Mammary epithelial cell (primary cell): ENCODE measurements at regions not wholly inside any gene's neighbourhood (a gene's known extent, or its start where the extent isn't known, plus 50 kb on each side); places are given as distances from the start of the nearest gene placed in this dataset.

Experiments
- EZH2 ChIP-seq: IDR thresholded peaks from 2 replicates; pipeline ENCODE4 v1.6.1; 2012; ENCODE audit warnings: low read length, inconsistent platforms, borderline replicate concordance
- TF ChIP-seq, protein P1 (sequence below), 2 donors: IDR thresholded peaks in 1 of 2; conservative IDR thresholded peaks in 1 of 2; 2 replicates each; pipeline ENCODE4 v1.5.1; 2011 to 2012; ENCODE audit warnings: inconsistent platforms in 2 of 2, low read length in 2 of 2, mild to moderate bottlenecking in 2 of 2, control low read depth in 1 of 2, low read depth in 1 of 2; ENCODE audit not compliant: insufficient read depth in 1 of 2; ENCODE audit errors: extremely low read depth in 1 of 2

DNA sequence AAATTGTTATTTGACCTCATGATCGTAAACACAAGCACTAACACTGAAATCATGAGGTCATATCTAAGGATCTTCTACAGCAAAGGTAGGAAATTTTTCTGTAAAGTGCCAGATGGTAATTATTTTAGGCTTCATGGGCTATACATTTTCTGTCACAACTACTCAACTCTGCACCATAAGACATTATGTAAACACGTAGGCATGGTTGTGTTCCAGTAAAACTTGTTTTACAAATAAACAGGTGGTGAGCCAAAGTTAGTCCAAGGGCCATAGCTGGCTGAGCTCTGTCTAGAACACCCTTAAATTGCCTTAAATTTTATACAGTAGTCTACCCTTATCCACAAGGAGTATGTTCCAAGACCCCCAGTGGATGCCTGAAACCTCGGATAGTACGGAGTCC lies 147.3 kb upstream of the CYP1B1 start:
- TF ChIP-seq, protein P1, sequence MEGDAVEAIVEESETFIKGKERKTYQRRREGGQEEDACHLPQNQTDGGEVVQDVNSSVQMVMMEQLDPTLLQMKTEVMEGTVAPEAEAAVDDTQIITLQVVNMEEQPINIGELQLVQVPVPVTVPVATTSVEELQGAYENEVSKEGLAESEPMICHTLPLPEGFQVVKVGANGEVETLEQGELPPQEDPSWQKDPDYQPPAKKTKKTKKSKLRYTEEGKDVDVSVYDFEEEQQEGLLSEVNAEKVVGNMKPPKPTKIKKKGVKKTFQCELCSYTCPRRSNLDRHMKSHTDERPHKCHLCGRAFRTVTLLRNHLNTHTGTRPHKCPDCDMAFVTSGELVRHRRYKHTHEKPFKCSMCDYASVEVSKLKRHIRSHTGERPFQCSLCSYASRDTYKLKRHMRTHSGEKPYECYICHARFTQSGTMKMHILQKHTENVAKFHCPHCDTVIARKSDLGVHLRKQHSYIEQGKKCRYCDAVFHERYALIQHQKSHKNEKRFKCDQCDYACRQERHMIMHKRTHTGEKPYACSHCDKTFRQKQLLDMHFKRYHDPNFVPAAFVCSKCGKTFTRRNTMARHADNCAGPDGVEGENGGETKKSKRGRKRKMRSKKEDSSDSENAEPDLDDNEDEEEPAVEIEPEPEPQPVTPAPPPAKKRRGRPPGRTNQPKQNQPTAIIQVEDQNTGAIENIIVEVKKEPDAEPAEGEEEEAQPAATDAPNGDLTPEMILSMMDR (conservative IDR thresholded peaks at IDR 0.05 in 1 of 2, IDR thresholded peaks at IDR 0.05 in 1 of 2; ENCODE audit: extremely low read depth in 1 of 2, insufficient read depth in 1 of 2, low read depth in 1 of 2, low read length in 2 of 2), result no peak
- TF ChIP-seq EZH2, result no peak
